ENCODE measurements at regions not wholly inside any gene's neighbourhood (a gene's known extent, or its start where the extent isn't known, plus 50 kb on each side); places are given as distances from the start of the nearest gene placed in this dataset.

GRCh38 chr12:132395908-132396305 lies 66.5 kb upstream of the GALNT9 start:
- H3K4me3 ChIP-seq, result no peak overlapping the region
- no peak for TF ChIP-seq CTCF (IDR thresholded peaks at IDR 0.05; ENCODE audit: low read depth, low read length)
- H3K27ac ChIP-seq, result no peak overlapping the region
- H3K9me3 ChIP-seq (ENCODE audit: low read depth), result no peaks in the 10 kb centered on the region
- H3K27me3 ChIP-seq, result peaks cover 48% of the 10 kb centered on the region
- H3K4me1 ChIP-seq (ENCODE audit: low read depth), result no peaks in the 10 kb centered on the region
- DNase-seq (ENCODE audit: low read depth in 1 of 2, low spot score in 1 of 2), result no peak
- no peaks in the 10 kb centered on the region for H3K36me3 ChIP-seq

- TF ChIP-seq CTCF (IDR thresholded peaks at IDR 0.05; ENCODE audit: low read depth, low read length), result no peak
- H3K27ac ChIP-seq, result no peak overlapping the region
- no peaks in the 10 kb centered on the region for H3K4me1 ChIP-seq (ENCODE audit: low read depth)
- H3K27me3 ChIP-seq, result peaks cover 48% of the 10 kb centered on the region
- H3K4me3 ChIP-seq, result no peak overlapping the region
- H3K9me3 ChIP-seq (ENCODE audit: low read depth), result no peaks in the 10 kb centered on the region
- H3K36me3 ChIP-seq, result no peaks in the 10 kb centered on the region
- DNase-seq (ENCODE audit: low read depth in 1 of 2, low spot score in 1 of 2), result no peak
Observed at GRCh38 chr12:132395192-132395907, 66.0 kb upstream of the GALNT9 start.

- Histone ChIP-seq H3K4me3 (no peak overlapping the region), H3K27ac (no peak overlapping the region), H3K9me3 (ENCODE audit: low read depth) (no peaks in the 10 kb centered on the region), H3K4me1 (ENCODE audit: low read depth) (no peaks in the 10 kb centered on the region), H3K27me3 (peaks cover 49% of the 10 kb centered on the region), H3K36me3 (no peaks in the 10 kb centered on the region)
- DNase-seq (ENCODE audit: low read depth in 1 of 2, low spot score in 1 of 2), result no peak
- no peak for TF ChIP-seq CTCF (IDR thresholded peaks at IDR 0.05; ENCODE audit: low read depth, low read length)
Observed at GRCh38 chr12:132393991-132394949, 64.9 kb upstream of the GALNT9 start.

GRCh38 chr12:132393245-132393795 lies 63.9 kb upstream of the GALNT9 start:
- H3K4me3 ChIP-seq, result no peak overlapping the region
- no peaks in the 10 kb centered on the region for H3K36me3 ChIP-seq
- no peaks in the 10 kb centered on the region for H3K9me3 ChIP-seq (ENCODE audit: low read depth)
- peaks cover 52% of the 10 kb centered on the region for H3K27me3 ChIP-seq
- TF ChIP-seq CTCF (IDR thresholded peaks at IDR 0.05; ENCODE audit: low read depth, low read length), result no peak
- H3K27ac ChIP-seq, result no peak overlapping the region
- no peak for DNase-seq (ENCODE audit: low read depth in 1 of 2, low spot score in 1 of 2)
- no peaks in the 10 kb centered on the region for H3K4me1 ChIP-seq (ENCODE audit: low read depth)

- Histone ChIP-seq H3K27me3 (peaks cover 51% of the 10 kb centered on the region), H3K36me3 (no peaks in the 10 kb centered on the region), H3K9me3 (ENCODE audit: low read depth) (no peaks in the 10 kb centered on the region), H3K4me1 (ENCODE audit: low read depth) (no peaks in the 10 kb centered on the region), H3K27ac (no peak overlapping the region), H3K4me3 (no peak overlapping the region)
- DNase-seq (ENCODE audit: low read depth in 1 of 2, low spot score in 1 of 2), result no peak
- no peak for TF ChIP-seq CTCF (IDR thresholded peaks at IDR 0.05; ENCODE audit: low read depth, low read length)
Observed at GRCh38 chr12:132392389-132393244, 63.2 kb upstream of the GALNT9 start.

Data from cardiac muscle cell (in vitro differentiated cells and primary cell).